ENCODE measurements at regions not wholly inside any gene's neighbourhood (a gene's known extent, or its start where the extent isn't known, plus 50 kb on each side); places are given as distances from the start of the nearest gene placed in this dataset.

GRCh38 chr2:192953116-192953515 is 758.4 kb upstream of the TMEFF2 start:
- TF ChIP-seq BCL6 (CRISPR knock-in tag; IDR thresholded peaks at IDR 0.05) (no peak), TAF1 (CRISPR knock-in tag; IDR thresholded peaks at IDR 0.05) (no peak), ZNF598 (CRISPR knock-in tag; IDR thresholded peaks at IDR 0.05; ENCODE audit: borderline replicate concordance) (no peak), SUZ12 (IDR thresholded peaks at IDR 0.05; ENCODE audit: low read depth, low read length) (no peak), ZNF205 (CRISPR knock-in tag; IDR thresholded peaks at IDR 0.05) (no peak), ZNF550 (CRISPR knock-in tag; IDR thresholded peaks at IDR 0.05; ENCODE audit: borderline replicate concordance) (no peak), ZNF263 (CRISPR knock-in tag; IDR thresholded peaks at IDR 0.05) (no peak), HOXA3 (CRISPR knock-in tag; IDR thresholded peaks at IDR 0.05) (no peak), PPARG (CRISPR knock-in tag; conservative IDR thresholded peaks at IDR 0.05) (no peak)
